Epithelial cell of esophagus (primary cell): ENCODE measurements at regions not wholly inside any gene's neighbourhood (a gene's known extent, or its start where the extent isn't known, plus 50 kb on each side); places are given as distances from the start of the nearest gene placed in this dataset.

Experiments used
- DNase-seq: peaks from one replicate; pipeline ENCODE4 v3.0.0; 2010; ENCODE audit warnings: low read depth
- H3K4me3 ChIP-seq: 2 replicates; pipeline ENCODE4 v1.5.1; 2011; ENCODE audit warnings: mild to moderate bottlenecking, low read length, control low read depth
- CTCF ChIP-seq: IDR thresholded peaks from 2 replicates; pipeline ENCODE4 v1.5.1; 2011; ENCODE audit warnings: low read depth, mild to moderate bottlenecking, low read length, control low read depth, inconsistent platforms; ENCODE audit not compliant: insufficient read depth; ENCODE audit errors: missing control alignments

- no peak overlapping the region for H3K4me3 ChIP-seq
- DNase-seq = no peak
- TF ChIP-seq CTCF = no peak
Measured at GRCh38 chr4:144288011-144288903, 147.7 kb upstream of the GYPA start.

- no peak for DNase-seq
- H3K4me3 ChIP-seq = no peak overlapping the region
- TF ChIP-seq CTCF = no peak
Measured at GRCh38 chr4:144289667-144290428, 149.3 kb upstream of the GYPA start.

GRCh38 chr4:144291164-144291563, 150.6 kb upstream of the GYPA start:
- no peak for TF ChIP-seq CTCF
- DNase-seq = no peak
- H3K4me3 ChIP-seq = no peak overlapping the region

GRCh38 chr4:144294211-144294610, 153.7 kb upstream of the GYPA start:
- TF ChIP-seq CTCF = no peak
- no peak overlapping the region for H3K4me3 ChIP-seq
- peak; percentile 51 for DNase-seq

GRCh38 chr4:144295286-144295995, 154.9 kb upstream of the GYPA start:
- no peak overlapping the region for H3K4me3 ChIP-seq
- no peak for TF ChIP-seq CTCF
- peak; percentile 80 for DNase-seq

GRCh38 chr4:144296941-144297340, 156.4 kb upstream of the GYPA start:
- TF ChIP-seq CTCF = no peak
- peak; percentile 20 for DNase-seq
- no peak overlapping the region for H3K4me3 ChIP-seq
